COR-L47 (cell line): ENCODE measurements at regions not wholly inside any gene's neighbourhood (a gene's known extent, or its start where the extent isn't known, plus 50 kb on each side); places are given as distances from the start of the nearest gene placed in this dataset.
"Not testable (repeated sequence)": the region's sequence is repeated elsewhere in the genome, so short reads cannot be mapped to it uniquely, and the experiment has no call there.

Experiments used
- DNase-seq: peaks from one replicate; lab custom pipeline; 2025; lab: John Stamatoyannopoulos, UW

DNA sequence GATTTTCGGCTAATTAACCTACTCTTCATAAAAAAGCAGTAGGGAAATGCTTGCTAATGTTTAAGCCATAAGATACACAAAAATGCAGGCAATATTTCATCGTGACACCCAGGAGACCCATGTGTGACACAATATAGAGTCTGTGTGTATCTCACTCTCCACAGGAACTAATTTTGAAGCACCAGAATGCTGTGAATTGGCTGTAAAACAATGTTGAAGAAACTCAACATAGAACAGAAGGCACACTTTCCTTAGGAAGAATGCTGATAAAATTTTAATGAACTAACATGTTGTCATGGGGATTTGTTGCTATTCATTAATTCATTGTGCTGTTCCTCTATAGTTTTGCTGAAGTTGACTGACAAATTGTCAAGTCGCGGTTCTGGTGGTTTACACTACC, 249.4 kb upstream of the TFAP2D start:
- DNase-seq, result no peak

DNA sequence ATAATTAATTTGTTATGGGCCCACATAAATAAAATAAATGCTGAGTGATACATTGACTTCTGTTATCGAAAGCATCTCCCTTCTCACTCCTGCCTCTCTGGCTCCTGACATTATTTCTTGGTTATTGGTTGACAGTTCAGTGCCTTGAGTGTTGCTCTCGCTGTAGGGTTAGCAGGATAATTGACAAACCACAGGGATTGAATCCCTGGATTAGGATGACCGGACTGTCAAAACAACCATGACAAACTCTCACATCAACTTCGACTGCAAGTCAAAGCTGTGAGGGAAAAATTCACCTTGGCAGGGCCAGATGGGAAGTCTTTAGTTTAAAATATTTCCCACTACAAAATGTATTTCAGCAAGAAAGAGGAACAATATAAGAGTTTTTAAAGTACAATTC, 245.4 kb upstream of the TFAP2D start:
- DNase-seq, result no peak

DNA sequence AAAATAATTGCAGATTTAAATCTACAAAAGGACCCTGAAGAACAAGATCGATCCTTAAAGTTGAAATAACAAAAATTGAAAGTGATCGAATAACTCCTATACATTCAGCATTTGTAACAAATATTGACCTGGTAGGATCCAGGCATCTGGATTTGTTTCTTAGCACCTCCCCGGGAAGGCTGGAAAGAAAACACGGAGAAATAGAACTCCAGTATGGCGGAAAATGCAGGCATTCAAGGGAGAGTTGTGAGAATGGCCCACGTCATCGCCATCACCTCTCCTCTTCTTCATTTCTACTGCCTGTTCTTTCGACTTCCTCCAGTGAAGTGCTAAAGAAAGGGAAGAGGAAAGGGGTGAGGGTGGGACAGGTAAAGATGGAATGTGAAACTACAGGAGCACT, 242.3 kb upstream of the TFAP2D start:
- DNase-seq, result no peak

DNA sequence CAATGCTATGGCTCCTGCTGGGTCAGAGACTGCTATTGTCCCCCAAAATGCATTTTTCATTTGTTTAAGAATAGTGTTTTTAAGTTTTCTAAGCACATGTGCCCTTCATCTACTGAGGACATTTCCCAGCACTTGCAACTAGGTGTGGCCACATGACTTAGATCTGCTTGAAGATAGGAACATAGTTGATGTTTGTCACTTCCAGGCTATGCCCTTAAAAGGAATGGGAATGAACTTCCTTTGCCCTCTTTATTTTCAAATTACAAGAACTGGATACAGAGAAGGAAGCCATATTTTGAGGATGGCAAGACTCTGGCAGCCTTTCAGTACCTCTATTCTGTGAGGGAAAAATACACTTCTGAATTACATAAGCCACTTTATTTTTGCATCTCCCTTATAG, 203.0 kb upstream of the TFAP2D start:
- DNase-seq, result no peak

DNA sequence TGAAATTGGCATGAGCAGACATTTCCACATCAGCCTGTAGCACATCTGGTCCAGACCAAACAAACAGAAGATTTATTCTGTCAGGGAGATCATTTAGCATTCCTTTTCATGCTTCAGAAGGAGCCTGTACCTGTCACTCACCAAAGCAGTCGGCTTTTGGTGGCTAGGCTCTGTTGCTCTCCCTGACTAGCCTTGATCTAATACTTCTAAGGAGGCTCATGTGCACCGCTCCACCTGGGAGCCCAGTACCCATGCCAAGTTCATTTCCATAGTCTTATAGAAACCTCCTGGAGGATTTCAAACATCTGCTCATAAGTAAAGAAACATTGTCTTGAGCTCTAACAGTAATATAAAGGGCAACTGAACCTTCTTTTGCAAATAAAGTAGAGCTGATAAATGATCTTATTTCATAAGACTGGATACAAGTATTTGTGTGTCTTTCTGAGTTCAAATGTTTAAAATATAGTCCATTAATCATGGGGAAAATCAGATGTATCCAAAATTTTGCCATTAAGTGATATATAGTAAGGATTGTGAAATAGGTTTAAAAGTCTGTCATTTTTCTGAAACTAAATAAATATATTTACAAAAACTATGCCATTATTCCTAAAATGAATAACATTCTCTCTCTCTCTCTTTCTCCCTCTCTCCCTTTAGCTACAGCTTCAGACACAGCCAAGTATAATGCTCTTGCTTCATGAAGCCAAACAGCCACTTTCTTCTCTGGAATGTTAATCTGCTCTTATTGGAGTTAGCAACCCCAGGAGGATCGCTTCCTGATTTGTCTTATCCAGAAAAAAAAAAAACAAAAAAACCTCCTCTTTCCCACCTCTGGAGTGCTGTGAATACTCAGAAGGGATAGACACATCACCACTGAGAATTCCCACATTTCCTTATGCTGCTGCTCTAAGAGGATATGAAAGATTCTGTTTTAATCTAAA, 192.7 kb upstream of the TFAP2D start:
- no peak for DNase-seq

DNA sequence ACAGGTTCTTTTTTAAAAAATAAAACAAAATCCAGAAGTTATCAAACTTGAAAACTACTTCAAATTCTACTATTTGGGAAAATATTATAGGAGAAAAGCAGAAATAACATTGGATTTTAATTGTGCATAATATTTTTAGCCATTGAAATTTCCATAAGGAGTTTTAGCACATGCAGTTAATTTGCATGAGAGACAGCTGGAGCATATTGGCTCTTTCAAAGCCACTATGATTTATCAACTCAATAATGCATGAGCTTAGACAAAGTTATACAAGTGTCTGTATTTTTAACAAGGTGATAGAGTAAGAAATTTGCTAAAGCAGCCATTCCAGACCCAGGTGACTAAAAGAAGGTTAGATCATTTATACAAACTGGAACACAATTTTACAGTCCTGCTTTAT, 189.0 kb upstream of the TFAP2D start:
- DNase-seq, result no peak

DNA sequence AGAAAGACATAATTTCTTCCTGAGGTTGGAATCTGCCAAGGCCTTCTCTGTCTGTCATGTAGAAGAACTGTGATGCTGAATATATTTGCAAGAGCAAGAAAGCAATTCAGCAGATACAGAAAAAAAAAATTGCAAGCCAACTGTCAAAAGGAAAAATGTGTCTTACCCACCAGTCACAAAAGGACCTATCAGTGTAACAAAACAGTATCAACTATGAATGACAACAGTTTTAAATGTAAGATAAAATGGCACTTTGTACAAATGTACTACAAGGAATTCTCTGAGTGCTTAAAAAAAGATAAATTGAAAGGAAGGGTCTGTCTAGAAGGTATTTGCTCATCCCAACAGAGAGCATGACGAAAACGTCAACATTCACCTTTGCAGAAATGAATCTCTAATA, 185.3 kb upstream of the TFAP2D start:
- DNase-seq, result no peak

DNA sequence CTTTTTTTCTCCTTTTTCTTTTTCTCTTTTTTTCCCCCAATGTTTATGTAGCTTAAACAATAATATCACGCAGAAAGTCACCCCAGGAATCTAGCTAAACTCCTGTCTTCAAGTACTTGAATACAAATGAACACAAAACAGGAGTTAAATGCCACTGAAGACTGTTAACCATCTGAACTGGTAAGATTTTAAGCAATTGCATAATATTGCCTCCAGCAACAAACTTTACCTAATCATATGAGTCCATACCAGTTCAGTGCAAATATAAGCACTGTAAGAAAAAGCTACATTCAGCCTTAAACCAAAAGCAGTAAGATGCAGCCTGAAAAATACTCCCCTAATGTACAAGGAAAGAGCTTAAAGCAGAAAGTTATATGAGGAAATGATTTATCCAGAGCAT, 173.9 kb upstream of the TFAP2D start:
- DNase-seq, result no peak

DNA sequence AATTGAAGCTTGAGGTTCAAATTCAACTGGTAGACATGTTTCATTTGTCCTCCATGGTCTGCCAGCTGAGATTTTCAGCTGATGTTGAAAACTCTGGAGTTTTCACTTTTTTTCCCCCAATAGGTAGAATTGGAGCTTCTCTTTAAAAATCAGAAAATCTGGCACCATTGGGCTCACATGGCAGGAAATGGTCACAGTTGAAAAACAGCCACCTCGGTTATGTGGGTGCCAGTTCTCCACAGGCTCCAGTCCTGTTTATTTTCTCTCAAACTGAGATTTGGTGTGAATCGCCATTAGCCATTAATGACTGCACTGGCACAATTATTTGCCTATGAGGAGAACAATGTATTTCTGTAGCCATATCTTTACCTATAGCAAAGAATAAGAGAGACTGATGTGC, 171.4 kb upstream of the TFAP2D start:
- no peak for DNase-seq

DNA sequence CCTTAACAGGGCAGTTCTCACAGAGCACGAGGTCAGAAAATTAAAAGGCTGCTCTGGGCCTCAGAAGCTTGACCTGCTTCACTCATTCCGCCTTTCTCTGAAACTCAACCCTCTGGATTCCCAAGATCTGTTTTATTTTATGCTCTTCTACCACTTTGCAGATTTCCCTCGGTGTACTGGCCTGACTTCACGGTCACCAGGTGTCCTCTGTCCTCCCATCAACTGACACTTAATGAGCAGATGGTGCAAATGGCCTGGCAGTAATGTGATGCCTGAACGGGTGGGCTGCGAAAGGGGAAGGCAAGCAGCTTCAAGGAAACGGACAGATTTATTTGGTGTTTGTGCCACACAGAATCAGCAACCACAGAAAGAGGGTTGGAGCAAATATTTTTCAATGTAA, 169.7 kb upstream of the TFAP2D start:
- no peak for DNase-seq

DNA sequence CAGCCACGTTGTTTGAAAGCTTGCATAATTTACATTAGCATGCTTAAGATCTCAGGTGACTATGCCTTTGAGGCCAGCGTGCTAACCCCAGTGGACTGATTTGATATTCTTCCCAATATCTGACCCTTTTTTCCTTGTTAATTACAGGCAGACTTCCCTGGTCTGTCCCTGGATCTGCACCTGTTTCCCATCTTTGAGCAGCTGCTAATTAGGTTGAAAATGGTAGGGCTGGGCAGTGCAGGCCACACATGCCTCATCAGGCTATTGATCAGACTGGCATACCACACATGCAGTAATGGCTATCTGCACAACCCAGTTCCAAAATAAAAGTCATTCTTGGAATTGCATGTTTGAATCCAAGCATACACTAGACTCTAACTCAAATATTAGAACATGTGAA, 164.3 kb upstream of the TFAP2D start:
- no peak for DNase-seq

DNA sequence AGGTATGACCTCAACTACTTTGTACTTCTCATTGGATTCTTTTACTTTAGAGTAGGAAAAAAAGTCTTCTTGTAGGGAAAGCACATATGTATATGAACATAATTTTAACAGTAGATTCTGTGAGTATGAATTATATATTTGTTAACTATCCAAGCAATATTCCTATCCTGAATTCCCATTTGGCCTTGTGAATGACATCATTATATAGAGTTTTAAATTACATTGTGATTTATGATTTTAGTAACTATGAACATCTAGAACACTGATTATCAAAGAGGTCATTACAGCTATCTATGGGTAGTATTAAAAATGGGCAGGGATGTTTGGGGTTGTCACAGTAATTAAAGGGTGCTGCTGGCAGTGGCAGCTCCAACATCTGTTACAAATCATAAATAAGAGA, 163.9 kb upstream of the TFAP2D start:
- DNase-seq, result no peak

DNA sequence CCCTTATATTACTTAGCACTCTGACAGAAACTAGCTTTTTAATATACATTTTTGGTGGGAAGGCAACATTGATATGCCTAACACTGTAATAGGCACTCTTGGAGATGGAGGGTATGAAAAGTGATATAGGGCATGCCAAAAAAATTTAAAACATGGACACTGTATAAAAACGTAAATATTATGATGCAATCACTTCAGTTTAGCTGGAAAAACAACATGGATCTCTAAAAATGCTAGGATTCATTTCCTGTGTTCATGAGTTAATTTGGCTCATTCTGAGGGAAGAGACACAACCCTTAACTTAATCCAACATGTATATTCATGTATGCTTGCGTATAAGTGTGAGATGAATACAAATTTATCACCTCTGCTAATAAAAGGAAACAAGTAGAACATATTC, 157.3 kb upstream of the TFAP2D start:
- DNase-seq, result no peak

DNA sequence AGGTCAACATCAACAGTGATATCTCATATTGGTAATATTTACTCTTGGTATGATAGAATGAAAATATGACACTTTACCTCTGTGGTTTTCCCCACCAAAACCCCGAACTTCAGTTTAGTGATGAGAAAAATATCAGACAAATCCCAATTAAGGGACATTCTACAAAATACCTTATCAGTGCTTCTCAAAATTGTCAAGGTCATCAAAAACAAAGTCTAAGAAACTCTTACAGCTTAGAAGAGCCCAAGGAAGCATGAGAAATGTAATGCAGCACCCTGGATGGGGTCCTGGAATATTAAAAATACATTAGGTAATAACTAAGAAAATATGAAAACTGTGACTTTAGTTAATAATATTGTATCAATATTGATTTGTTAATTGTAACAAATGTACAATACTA, 148.3 kb upstream of the TFAP2D start:
- DNase-seq, result no peak

DNA sequence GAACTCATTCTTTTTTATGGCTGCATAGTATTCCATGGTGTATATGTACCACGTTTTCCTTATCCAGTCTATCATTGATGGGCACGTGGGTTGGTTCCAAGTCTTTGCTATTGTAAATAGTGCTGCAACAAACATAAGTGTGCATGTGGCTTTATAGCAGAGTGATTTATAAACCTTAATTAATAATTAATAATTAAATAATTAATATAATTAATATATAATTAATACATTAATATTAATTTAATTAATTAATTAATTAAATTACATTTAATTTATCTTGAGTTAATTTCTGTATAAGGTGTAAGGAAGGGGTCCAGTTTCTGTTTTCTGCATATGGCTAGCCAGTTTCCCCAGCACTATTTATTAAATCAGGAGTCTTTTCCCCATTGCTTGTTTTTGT, 142.1 kb upstream of the TFAP2D start:
- DNase-seq, result not testable (repeated sequence)

DNA sequence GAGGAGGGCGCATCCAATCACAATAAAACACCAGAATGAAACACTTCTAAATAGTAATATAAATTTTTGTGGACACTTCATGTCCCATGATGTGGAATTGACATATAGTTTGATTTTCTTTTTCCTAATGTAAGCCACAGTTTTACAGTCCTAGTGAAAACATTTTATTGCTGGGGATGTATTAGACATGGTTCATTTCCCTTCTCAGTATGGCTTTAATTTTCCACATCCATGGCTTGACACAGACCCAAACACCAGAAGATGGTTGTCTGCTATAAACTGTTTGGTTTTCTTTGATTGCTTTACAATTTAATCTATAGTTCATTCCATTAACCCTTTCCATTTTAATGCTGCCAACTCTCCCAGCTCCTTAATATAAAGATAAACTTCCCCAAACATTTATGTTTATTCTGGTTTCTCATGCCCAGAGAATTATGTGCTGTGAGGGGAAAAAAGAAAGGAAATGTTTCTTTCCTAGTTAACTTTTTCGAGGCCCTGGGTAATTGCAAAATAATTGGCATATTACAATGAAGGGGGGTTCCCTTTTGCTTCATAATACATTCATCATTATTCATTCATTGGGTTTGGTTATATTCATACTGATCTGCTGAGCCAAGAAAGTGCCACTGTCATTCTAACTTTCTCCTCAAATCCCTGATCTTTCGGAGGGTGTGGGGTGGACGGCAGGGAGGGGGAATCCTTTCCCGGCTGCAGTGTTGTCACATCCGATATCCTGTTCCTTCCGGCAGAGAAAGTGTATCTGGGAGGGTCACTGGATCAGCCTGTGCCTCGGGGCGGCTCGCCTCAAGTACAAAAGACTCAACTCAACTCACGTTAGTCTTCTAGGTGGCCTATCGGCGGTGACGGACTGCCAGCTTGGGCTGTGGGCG, 127.6 kb upstream of the TFAP2D start:
- DNase-seq, result no peak

DNA sequence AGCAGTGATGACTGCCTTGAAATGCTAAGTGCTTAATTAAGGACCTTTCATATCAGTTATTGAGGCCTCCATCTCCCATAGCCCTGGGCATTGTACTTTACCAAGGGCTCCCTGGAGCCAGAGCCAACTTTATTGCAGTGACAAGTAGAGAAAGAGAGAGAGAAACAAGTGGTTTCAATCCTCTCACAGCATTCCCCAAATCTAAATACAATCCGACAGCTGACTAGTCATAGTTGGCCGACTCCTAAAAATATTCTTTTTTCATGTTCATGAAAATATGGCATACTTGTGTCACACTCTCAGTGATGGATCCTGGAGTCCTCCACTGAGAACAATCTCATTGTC, 127.0 kb upstream of the TFAP2D start:
- no peak for DNase-seq

DNA sequence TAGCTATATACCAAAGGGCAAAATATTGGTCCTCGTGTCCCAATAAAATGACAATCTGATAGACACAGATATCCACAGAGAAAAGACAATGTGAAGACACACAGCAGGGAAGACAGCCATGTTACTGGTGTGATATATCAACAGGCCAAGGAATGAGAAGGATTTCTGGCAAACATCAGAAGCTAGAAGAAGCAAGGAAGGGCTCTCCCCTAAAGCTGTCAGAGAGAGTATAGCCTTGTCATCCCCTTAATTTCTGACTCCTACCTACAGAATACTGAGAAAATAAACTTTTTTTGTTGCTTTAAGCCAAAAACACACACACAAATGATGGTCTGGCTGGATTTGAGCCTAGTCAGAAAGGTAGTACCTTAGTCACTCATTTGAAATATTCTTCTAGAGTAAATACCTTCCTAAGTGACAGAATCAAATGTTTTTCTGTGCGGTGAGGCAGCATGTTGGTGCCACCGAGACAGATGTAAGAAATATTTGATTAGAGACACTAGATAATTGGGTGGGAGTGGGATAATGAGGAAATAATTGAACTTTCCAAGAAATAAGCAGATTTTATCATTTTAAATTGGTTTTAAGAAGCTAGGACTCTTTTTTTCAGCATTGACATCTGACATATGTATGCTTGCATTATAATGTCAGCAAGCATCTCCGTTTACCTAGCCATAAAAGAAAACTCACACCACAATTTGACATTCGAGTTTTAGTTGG, 123.4 kb upstream of the TFAP2D start:
- no peak for DNase-seq

DNA sequence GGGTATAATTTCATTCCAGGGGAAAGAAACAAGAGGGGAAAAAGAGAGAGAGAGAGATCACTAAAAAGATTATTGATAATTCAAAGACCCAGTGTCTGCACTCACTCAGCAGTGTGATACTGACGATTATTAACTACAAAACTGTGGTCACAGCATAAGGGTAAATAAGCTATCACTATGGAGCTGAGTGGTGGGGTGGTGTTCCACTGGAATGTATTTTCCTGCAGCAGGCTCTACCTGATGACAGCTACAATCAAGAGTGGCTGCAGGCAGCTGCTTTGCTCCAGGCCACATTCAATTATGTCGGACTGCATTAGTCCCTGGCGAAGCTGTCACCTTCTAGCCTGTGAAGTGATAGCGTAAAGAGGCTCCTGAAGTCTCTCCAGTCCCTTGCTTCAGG, 122.2 kb upstream of the TFAP2D start:
- no peak for DNase-seq

DNA sequence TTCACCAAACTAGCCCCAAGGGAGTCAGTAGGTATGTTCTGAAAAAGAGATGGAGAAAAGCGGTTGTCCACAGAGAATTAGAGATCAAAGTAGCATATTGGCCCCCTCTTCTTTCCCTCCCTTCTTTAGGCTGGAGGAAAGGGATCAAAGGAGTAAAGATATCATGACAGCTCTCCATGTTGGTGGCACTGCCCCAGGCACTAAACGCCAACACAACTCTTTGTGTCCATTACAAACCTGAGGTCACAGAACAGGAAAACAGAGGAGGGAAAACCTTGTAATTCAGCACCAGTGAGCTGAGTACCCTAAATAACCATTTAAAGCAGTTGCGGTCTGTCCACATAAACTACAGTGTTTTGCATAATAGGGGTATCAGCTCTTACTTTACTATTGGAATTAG, 113.0 kb upstream of the TFAP2D start:
- DNase-seq, result no peak

DNA sequence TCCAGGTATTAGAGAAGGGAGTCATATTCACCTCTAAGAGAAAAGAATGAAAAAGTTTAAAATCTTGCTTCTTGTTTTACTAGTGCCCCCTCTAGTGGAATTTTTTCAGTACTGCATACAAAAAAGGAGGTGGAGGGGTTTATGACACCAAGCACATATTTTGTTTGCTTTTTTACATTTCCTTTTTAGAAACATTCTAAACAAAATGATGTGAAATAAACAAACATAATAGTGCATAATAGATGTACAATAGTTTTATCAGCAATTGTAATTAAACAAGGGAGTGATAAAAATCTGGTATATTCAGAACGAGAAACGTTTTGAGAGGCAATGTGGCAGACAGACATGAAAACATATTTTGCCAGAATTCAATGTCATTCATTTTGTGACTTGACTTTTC, 111.0 kb upstream of the TFAP2D start:
- peak; percentile 2 for DNase-seq

DNA sequence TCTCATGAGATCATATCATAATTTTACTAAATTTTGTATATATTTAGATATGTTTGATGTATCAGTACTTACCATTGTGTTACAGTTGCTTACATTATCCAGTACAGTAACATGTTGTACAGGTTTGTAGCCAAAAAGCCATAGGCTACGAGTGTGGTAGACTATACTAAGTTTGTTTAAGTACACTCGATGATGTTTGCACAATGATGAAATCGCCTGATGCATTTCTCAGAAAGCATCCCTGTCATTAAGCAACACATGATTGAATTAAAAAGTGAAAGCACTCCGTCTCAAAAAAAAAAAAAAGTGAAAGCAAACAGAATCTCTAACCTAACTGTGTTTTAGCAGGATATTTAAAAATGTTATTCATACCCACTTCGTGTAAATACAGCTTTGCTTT, 104.9 kb upstream of the TFAP2D start:
- no peak for DNase-seq

DNA sequence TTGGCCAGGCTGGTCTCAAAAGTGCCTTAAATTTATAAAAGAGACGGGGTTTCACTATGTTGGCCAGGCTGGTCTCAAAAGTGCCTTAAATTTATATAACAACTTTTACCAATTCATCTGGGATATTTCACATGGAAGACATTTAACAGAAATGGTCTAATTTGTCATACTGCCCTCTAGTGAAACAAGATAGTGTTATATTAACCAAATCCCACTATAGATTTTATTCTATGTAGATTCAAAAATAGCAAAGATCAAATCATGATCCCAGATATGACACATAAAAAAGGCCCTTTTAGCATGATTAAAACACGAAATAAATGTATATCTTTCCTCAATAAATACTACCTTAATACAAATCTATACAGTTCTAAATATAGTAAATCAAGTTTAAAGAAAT, 102.8 kb upstream of the TFAP2D start:
- no peak for DNase-seq
